ENCODE measurements at regions not wholly inside any gene's neighbourhood (a gene's known extent, or its start where the extent isn't known, plus 50 kb on each side); places are given as distances from the start of the nearest gene placed in this dataset.

DNA sequence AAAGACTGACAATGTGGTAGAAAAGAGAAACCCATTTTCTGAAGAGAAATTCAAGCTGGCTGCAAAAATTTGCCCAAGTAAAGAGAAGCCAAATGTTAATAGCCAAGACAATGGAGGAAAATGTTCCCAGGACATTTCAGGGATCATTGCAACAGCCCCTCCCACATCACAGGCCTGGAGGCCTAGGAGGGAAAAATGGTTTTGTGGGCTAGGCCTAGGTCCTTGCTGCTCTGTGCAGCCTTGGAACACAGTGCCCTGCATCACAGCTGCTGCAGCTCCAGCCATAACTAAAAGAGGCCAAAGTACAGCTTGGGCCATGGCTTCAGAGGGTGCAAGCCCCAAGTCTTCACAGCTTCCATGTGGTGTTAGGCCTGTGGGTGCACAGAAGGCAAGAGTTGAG, 332.4 kb upstream of the LRIG3 start:
- Histone ChIP-seq H3K4me1 (ENCODE audit: insufficient read depth, low read length) (no peaks in the 10 kb centered on the region), H3K9me3 (ENCODE audit: control insufficient read depth in 1 of 2, insufficient read depth in 1 of 2, low read length in 2 of 2) (peaks cover 9 to 14% of the 10 kb centered on the region in 2 experiments), H3K4me3 (ENCODE audit: low read length) (no peak overlapping the region), H3K27me3 (ENCODE audit: control insufficient read depth in 1 of 2, insufficient read depth in 2 of 2, low read length in 2 of 2) (no peaks in the 10 kb centered on the region), H3K27ac (ENCODE audit: low read depth in 1 of 2, low read length in 2 of 2) (no peak overlapping the region), H3K36me3 (ENCODE audit: insufficient read depth, low read length) (no peaks in the 10 kb centered on the region)
- TF ChIP-seq, protein P1, sequence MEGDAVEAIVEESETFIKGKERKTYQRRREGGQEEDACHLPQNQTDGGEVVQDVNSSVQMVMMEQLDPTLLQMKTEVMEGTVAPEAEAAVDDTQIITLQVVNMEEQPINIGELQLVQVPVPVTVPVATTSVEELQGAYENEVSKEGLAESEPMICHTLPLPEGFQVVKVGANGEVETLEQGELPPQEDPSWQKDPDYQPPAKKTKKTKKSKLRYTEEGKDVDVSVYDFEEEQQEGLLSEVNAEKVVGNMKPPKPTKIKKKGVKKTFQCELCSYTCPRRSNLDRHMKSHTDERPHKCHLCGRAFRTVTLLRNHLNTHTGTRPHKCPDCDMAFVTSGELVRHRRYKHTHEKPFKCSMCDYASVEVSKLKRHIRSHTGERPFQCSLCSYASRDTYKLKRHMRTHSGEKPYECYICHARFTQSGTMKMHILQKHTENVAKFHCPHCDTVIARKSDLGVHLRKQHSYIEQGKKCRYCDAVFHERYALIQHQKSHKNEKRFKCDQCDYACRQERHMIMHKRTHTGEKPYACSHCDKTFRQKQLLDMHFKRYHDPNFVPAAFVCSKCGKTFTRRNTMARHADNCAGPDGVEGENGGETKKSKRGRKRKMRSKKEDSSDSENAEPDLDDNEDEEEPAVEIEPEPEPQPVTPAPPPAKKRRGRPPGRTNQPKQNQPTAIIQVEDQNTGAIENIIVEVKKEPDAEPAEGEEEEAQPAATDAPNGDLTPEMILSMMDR (IDR thresholded peaks at IDR 0.05) = no peak
- POLR2A ChIA-PET = no interaction called here
- DNase-seq (no peak), ATAC-seq (ENCODE audit: poor library complexity) (no peak)
- Mint-ChIP-seq H3K9me3 (peaks cover 8% of the 10 kb centered on the region), H3K27me3 (no peaks in the 10 kb centered on the region), H3K4me1 (ENCODE audit: low read depth) (no peaks in the 10 kb centered on the region), H3K36me3 (ENCODE audit: low read depth) (no peaks in the 10 kb centered on the region), H3K4me3 (no peak overlapping the region), H3K27ac (no peak overlapping the region)
- CTCF ChIA-PET = no interaction called here
- intact Hi-C loops (cut with DNase I, micrococcal nuclease) = no loop called here

DNA sequence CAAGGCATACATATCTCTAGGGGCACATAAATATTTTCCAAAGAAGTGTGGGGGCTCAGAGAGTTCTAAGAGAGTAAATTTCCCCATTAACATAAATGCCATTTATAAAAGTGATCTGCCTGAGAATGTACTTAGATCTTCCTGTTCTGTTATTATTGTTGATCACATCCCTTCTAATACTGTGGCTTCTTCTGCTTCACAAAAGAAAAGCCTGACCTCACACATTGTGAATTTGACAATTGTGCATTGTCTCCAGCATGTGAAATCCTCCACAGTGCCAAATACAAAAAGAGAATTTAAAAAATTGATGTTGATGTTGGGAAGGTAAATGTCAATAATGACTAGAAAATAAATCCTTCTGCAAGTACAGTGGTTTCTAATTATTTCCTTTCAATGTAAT, 330.5 kb upstream of the LRIG3 start:
- H3K9me3 ChIP-seq (ENCODE audit: control insufficient read depth in 1 of 2, insufficient read depth in 1 of 2, low read length in 2 of 2) = peaks cover 9 to 14% of the 10 kb centered on the region in 2 experiments
- H3K4me3 ChIP-seq (ENCODE audit: low read length) = no peak overlapping the region
- H3K27ac Mint-ChIP-seq = no peak overlapping the region
- H3K27ac ChIP-seq (ENCODE audit: low read depth in 1 of 2, low read length in 2 of 2) = no peak overlapping the region
- peaks cover 8% of the 10 kb centered on the region for H3K9me3 Mint-ChIP-seq
- ChIA-PET CTCF (no interaction called here), POLR2A (no interaction called here)
- H3K27me3 Mint-ChIP-seq = no peaks in the 10 kb centered on the region
- H3K4me1 Mint-ChIP-seq (ENCODE audit: low read depth) = no peaks in the 10 kb centered on the region
- intact Hi-C loops (cut with DNase I, micrococcal nuclease) = no loop called here
- no peaks in the 10 kb centered on the region for H3K4me1 ChIP-seq (ENCODE audit: insufficient read depth, low read length)
- no peak for ATAC-seq (ENCODE audit: poor library complexity)
- TF ChIP-seq, protein P1 (IDR thresholded peaks at IDR 0.05) = no peak
- H3K36me3 Mint-ChIP-seq (ENCODE audit: low read depth) = no peaks in the 10 kb centered on the region
- DNase-seq = no peak
- H3K36me3 ChIP-seq (ENCODE audit: insufficient read depth, low read length) = no peaks in the 10 kb centered on the region
- H3K27me3 ChIP-seq (ENCODE audit: control insufficient read depth in 1 of 2, insufficient read depth in 2 of 2, low read length in 2 of 2) = no peaks in the 10 kb centered on the region
- H3K4me3 Mint-ChIP-seq = no peak overlapping the region

DNA sequence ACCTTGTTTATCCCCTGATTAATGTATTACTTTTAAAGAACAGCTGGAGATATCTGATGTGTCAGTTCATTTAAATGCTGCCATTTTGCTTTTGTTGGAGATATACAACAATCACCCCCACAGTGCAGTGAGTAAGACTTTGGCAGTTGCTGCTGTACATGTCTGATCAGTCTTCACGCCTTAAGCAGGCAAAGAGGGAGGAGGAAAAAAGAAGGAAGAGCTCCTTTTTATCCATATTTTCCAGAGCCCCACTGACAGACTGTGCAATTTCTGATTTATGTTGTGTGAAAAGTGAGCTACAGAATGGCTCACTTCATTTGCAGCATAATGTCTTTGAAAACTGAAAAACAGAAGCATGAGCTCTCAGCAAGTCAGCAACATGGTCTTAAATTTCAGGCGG, 319.7 kb upstream of the LRIG3 start:
- Histone ChIP-seq H3K4me3 (ENCODE audit: low read length) (no peak overlapping the region), H3K36me3 (ENCODE audit: insufficient read depth, low read length) (no peaks in the 10 kb centered on the region), H3K27me3 (ENCODE audit: control insufficient read depth in 1 of 2, insufficient read depth in 2 of 2, low read length in 2 of 2) (no peaks in the 10 kb centered on the region), H3K27ac (ENCODE audit: low read depth in 1 of 2, low read length in 2 of 2) (no peak overlapping the region), H3K4me1 (ENCODE audit: insufficient read depth, low read length) (no peaks in the 10 kb centered on the region), H3K9me3 (ENCODE audit: control insufficient read depth in 1 of 2, insufficient read depth in 1 of 2, low read length in 2 of 2) (no peaks in the 10 kb centered on the region)
- no peaks in the 10 kb centered on the region for H3K27me3 Mint-ChIP-seq
- TF ChIP-seq, protein P1 (IDR thresholded peaks at IDR 0.05) = no peak
- H3K4me1 Mint-ChIP-seq (ENCODE audit: low read depth) = no peaks in the 10 kb centered on the region
- no peak for DNase-seq
- no peak for ATAC-seq (ENCODE audit: poor library complexity)
- no peak overlapping the region for H3K4me3 Mint-ChIP-seq
- ChIA-PET CTCF (no interaction called here), POLR2A (no interaction called here)
- intact Hi-C loops (cut with DNase I, micrococcal nuclease) = no loop called here
- H3K27ac Mint-ChIP-seq = no peak overlapping the region
- H3K36me3 Mint-ChIP-seq (ENCODE audit: low read depth) = no peaks in the 10 kb centered on the region
- H3K9me3 Mint-ChIP-seq = peaks cover 1% of the 10 kb centered on the region
